ENCODE measurements at regions not wholly inside any gene's neighbourhood (a gene's known extent, or its start where the extent isn't known, plus 50 kb on each side); places are given as distances from the start of the nearest gene placed in this dataset.

DNA sequence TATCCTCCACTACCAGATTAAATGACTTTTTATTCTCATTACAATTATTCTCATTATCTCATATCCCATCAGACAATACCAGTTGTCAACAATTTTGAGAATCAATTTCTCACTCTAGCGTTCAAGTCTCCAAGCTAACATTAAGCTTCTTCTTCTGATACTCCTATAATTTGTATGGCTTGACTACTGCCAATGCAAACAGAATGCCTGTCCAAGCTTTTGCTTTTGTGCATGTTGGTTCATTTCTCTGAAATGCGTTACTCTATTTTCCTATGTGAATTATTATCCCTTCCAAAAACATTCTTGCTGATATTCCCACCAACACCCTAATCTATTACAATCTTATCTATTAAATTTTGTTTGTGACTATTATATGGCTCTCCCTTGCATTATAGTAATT, 1602.3 kb downstream of the C4orf33 start:
- TF ChIP-seq, protein P1, sequence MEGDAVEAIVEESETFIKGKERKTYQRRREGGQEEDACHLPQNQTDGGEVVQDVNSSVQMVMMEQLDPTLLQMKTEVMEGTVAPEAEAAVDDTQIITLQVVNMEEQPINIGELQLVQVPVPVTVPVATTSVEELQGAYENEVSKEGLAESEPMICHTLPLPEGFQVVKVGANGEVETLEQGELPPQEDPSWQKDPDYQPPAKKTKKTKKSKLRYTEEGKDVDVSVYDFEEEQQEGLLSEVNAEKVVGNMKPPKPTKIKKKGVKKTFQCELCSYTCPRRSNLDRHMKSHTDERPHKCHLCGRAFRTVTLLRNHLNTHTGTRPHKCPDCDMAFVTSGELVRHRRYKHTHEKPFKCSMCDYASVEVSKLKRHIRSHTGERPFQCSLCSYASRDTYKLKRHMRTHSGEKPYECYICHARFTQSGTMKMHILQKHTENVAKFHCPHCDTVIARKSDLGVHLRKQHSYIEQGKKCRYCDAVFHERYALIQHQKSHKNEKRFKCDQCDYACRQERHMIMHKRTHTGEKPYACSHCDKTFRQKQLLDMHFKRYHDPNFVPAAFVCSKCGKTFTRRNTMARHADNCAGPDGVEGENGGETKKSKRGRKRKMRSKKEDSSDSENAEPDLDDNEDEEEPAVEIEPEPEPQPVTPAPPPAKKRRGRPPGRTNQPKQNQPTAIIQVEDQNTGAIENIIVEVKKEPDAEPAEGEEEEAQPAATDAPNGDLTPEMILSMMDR (IDR thresholded peaks at IDR 0.05): no peak
- no peak for TF ChIP-seq POLR2A (IDR thresholded peaks at IDR 0.05)

All from testis (tissue), 2 donors.